ENCODE measurements at regions not wholly inside any gene's neighbourhood (a gene's known extent, or its start where the extent isn't known, plus 50 kb on each side); places are given as distances from the start of the nearest gene placed in this dataset.
"Not testable (repeated sequence)": the region's sequence is repeated elsewhere in the genome, so short reads cannot be mapped to it uniquely, and the experiment has no call there.

GRCh38 chr13:24619282-24619681 lies 60.9 kb upstream of the ATP12A start:
- in situ Hi-C loops (cut with MboI; ENCODE audit: low pct_unique_long_range_greater_than_20kb, low sequenced_read_pairs, unreplicated experiment): no loop called here
- no peak for DNase-seq (ENCODE audit: low spot score)
- TF ChIP-seq CTCF (IDR thresholded peaks at IDR 0.05; ENCODE audit: extremely low read depth, insufficient read depth, missing control alignments): no peak

GRCh38 chr13:24622481-24623148 lies 57.6 kb upstream of the ATP12A start:
- in situ Hi-C loops (cut with MboI; ENCODE audit: low pct_unique_long_range_greater_than_20kb, low sequenced_read_pairs, unreplicated experiment); DNase-seq (ENCODE audit: low spot score): not testable (repeated sequence)

- no peak for TF ChIP-seq CTCF (IDR thresholded peaks at IDR 0.05; ENCODE audit: extremely low read depth, insufficient read depth, missing control alignments)
- in situ Hi-C loops (cut with MboI; ENCODE audit: low pct_unique_long_range_greater_than_20kb, low sequenced_read_pairs, unreplicated experiment): no loop called here
- no peak for DNase-seq (ENCODE audit: low spot score)
These were observed 57.0 kb upstream of the ATP12A start for GRCh38 chr13:24623149-24623665.

- in situ Hi-C loops (cut with MboI; ENCODE audit: low pct_unique_long_range_greater_than_20kb, low sequenced_read_pairs, unreplicated experiment): no loop called here
These were observed 55.8 kb upstream of the ATP12A start for GRCh38 chr13:24624363-24624762.

GRCh38 chr13:24624801-24625231 lies 55.4 kb upstream of the ATP12A start:
- no peak for TF ChIP-seq CTCF (IDR thresholded peaks at IDR 0.05; ENCODE audit: extremely low read depth, insufficient read depth, missing control alignments)
- no peak for DNase-seq (ENCODE audit: low spot score)
- in situ Hi-C loops (cut with MboI; ENCODE audit: low pct_unique_long_range_greater_than_20kb, low sequenced_read_pairs, unreplicated experiment): no loop called here

More at GRCh38 chr13:24624363-24624762, 55.8 kb upstream of the ATP12A start:
- TF ChIP-seq CTCF (IDR thresholded peaks at IDR 0.05; ENCODE audit: extremely low read depth, insufficient read depth, missing control alignments): no peak
- no peak for DNase-seq (ENCODE audit: low spot score)

GRCh38 chr13:24625331-24625731 lies 54.9 kb upstream of the ATP12A start:
- no peak for TF ChIP-seq CTCF (IDR thresholded peaks at IDR 0.05; ENCODE audit: extremely low read depth, insufficient read depth, missing control alignments)
- peak; percentile 69 for DNase-seq (ENCODE audit: low spot score)
- in situ Hi-C loops (cut with MboI; ENCODE audit: low pct_unique_long_range_greater_than_20kb, low sequenced_read_pairs, unreplicated experiment): no loop called here

All from GM13977 (cell line).